ENCODE measurements at regions not wholly inside any gene's neighbourhood (a gene's known extent, or its start where the extent isn't known, plus 50 kb on each side); places are given as distances from the start of the nearest gene placed in this dataset.
A peak's percentile ranks its signal among the peaks of the same experiment; 100 is the strongest.
"Not testable (repeated sequence)": the region's sequence is repeated elsewhere in the genome, so short reads cannot be mapped to it uniquely, and the experiment has no call there.

- DNase-seq (ENCODE audit: low spot score) = not testable (repeated sequence)
Observed at GRCh38 chr1:149700220-149700619, 82.3 kb upstream of the FCGR1A start.

GRCh38 chr1:149700677-149701567, 81.6 kb upstream of the FCGR1A start:
- not testable (repeated sequence) for DNase-seq (ENCODE audit: low spot score)

- DNase-seq (ENCODE audit: low spot score) = peak; percentile 74
Observed at GRCh38 chr1:149708192-149708853, 74.2 kb upstream of the FCGR1A start.

- DNase-seq (ENCODE audit: low spot score) = not testable (repeated sequence)
Observed at GRCh38 chr1:149711651-149712050, 70.8 kb upstream of the FCGR1A start.

GRCh38 chr1:149712154-149712927, 70.2 kb upstream of the FCGR1A start:
- peak; percentile 24 for DNase-seq (ENCODE audit: low spot score)

GRCh38 chr1:149713513-149713912, 69.0 kb upstream of the FCGR1A start:
- not testable (repeated sequence) for DNase-seq (ENCODE audit: low spot score)

- DNase-seq (ENCODE audit: low spot score) = not testable (repeated sequence)
Observed at GRCh38 chr1:149713952-149714351, 68.5 kb upstream of the FCGR1A start.

GRCh38 chr1:149724618-149725302, 57.7 kb upstream of the FCGR1A start:
- DNase-seq (ENCODE audit: low spot score) = not testable (repeated sequence)

- not testable (repeated sequence) for DNase-seq (ENCODE audit: low spot score)
Observed at GRCh38 chr1:149726688-149727087, 55.8 kb upstream of the FCGR1A start.

GRCh38 chr1:149728598-149728997, 53.9 kb upstream of the FCGR1A start:
- not testable (repeated sequence) for DNase-seq (ENCODE audit: low spot score)

All from CD4-positive, alpha-beta T cell treated with Interleukin-15 for 4 hours (primary cell).